Stimulated activated CD8-positive, alpha-beta memory T cell treated with anti-CD3 and anti-CD28 coated beads, Interleukin-12 subunit alpha, Interleukin-12 subunit beta, amount 100 ng/mL, for 24 hours (primary cell): ENCODE measurements at regions not wholly inside any gene's neighbourhood (a gene's known extent, or its start where the extent isn't known, plus 50 kb on each side); places are given as distances from the start of the nearest gene placed in this dataset.
"Not testable (repeated sequence)": the region's sequence is repeated elsewhere in the genome, so short reads cannot be mapped to it uniquely, and the experiment has no call there.

Experiments
- DNase-seq: peaks from one replicate; pipeline ENCODE4 v3.0.0-alpha.2; 2020; ENCODE audit errors: extremely low read depth

GRCh38 chr6:170149681-170150589, 140.9 kb downstream of the DLL1 start:
- no peak for DNase-seq

- DNase-seq, result no peak
These were observed 142.0 kb downstream of the DLL1 start for GRCh38 chr6:170148709-170149470.

- peak; percentile 34 for DNase-seq
These were observed 142.8 kb downstream of the DLL1 start for GRCh38 chr6:170147832-170148708.

GRCh38 chr6:170147056-170147787, 143.7 kb downstream of the DLL1 start:
- DNase-seq, result no peak

- DNase-seq, result no peak
These were observed 144.2 kb downstream of the DLL1 start for GRCh38 chr6:170146640-170147039.

GRCh38 chr6:170146131-170146530, 144.7 kb downstream of the DLL1 start:
- DNase-seq, result not testable (repeated sequence)

GRCh38 chr6:170145716-170146115, 145.2 kb downstream of the DLL1 start:
- not testable (repeated sequence) for DNase-seq

- DNase-seq, result no peak
These were observed 145.6 kb downstream of the DLL1 start for GRCh38 chr6:170145272-170145592.

GRCh38 chr6:170144571-170145271, 146.2 kb downstream of the DLL1 start:
- DNase-seq, result no peak

- no peak for DNase-seq
These were observed 147.3 kb downstream of the DLL1 start for GRCh38 chr6:170143401-170144150.

GRCh38 chr6:170142559-170142958, 148.3 kb downstream of the DLL1 start:
- DNase-seq, result no peak

GRCh38 chr6:170141061-170141460, 149.8 kb downstream of the DLL1 start:
- not testable (repeated sequence) for DNase-seq

GRCh38 chr6:170140129-170140528, 150.7 kb downstream of the DLL1 start:
- DNase-seq, result no peak

GRCh38 chr6:170139531-170139930, 151.3 kb downstream of the DLL1 start:
- DNase-seq, result no peak

- DNase-seq, result not testable (repeated sequence)
These were observed 151.8 kb downstream of the DLL1 start for GRCh38 chr6:170139046-170139445.

- no peak for DNase-seq
These were observed 152.7 kb downstream of the DLL1 start for GRCh38 chr6:170137911-170138910.

- no peak for DNase-seq
These were observed 153.5 kb downstream of the DLL1 start for GRCh38 chr6:170137176-170137891.
